ENCODE measurements at regions not wholly inside any gene's neighbourhood (a gene's known extent, or its start where the extent isn't known, plus 50 kb on each side); places are given as distances from the start of the nearest gene placed in this dataset.
"Not testable (repeated sequence)": the region's sequence is repeated elsewhere in the genome, so short reads cannot be mapped to it uniquely, and the experiment has no call there.

GRCh38 chr3:137642831-137643230, 121.3 kb upstream of the SOX14 start:
- DNase-seq: no peak

GRCh38 chr3:137647179-137647578, 116.9 kb upstream of the SOX14 start:
- DNase-seq: no peak

GRCh38 chr3:137669519-137670060, 94.5 kb upstream of the SOX14 start:
- no peak for DNase-seq

- DNase-seq: no peak
Observed at GRCh38 chr3:137687181-137687879, 76.8 kb upstream of the SOX14 start.

GRCh38 chr3:137692803-137693431, 71.2 kb upstream of the SOX14 start:
- no peak for DNase-seq

GRCh38 chr3:137693791-137694190, 70.3 kb upstream of the SOX14 start:
- DNase-seq: no peak

GRCh38 chr3:137694836-137695235, 69.3 kb upstream of the SOX14 start:
- no peak for DNase-seq

GRCh38 chr3:137695351-137695750, 68.8 kb upstream of the SOX14 start:
- DNase-seq: no peak

GRCh38 chr3:137709011-137709601, 55.0 kb upstream of the SOX14 start:
- DNase-seq: no peak

GRCh38 chr3:137713965-137714364, 50.1 kb upstream of the SOX14 start:
- DNase-seq: not testable (repeated sequence)
